ENCODE measurements at regions not wholly inside any gene's neighbourhood (a gene's known extent, or its start where the extent isn't known, plus 50 kb on each side); places are given as distances from the start of the nearest gene placed in this dataset.

GRCh38 chr15:97199393-97200051 is 761.0 kb upstream of the ARRDC4 start:
- DNase-seq = no peak

DNA sequence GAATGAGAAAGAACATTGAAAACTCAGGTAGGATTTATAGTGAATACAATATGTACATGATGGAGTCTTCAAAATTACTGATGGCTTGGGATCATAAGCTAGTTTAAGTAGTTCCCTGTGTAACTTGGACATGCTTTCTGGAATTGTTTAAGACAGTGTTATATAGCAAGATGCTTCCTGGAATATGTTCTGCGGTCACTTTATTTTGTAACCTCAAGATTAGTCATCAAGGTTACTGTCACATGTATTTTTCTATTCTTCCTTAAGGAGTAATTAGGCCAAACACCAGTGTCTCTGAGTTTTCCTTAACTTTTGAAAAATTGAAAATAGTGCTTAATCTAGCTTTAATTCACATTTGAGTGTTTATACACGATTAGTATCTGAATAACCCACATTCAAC is 760.3 kb upstream of the ARRDC4 start:
- DNase-seq = no peak

DNA sequence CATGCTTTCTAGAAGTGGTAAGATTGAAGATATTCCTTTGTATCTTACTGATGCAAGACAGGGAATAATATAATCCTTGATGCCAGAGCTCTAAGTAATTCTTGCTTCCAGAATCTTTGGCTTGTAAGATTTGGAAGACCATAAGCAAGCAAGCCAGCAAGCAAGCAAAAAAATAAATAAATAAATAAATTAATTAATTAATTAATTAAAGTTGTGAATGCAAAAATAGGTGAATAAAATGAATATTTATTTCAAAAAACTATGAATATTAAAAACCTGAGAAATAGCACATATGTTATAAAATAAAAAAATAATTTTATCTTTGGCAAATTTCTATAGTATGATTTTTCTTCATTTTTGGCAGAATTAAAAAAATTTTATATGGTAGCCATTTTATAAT is 750.2 kb upstream of the ARRDC4 start:
- DNase-seq = no peak

- DNase-seq = no peak
Measured at GRCh38 chr15:97215629-97216028, 744.9 kb upstream of the ARRDC4 start.

- no peak for DNase-seq
Measured at GRCh38 chr15:97224191-97224641, 736.3 kb upstream of the ARRDC4 start.

GRCh38 chr15:97234851-97235610 is 725.5 kb upstream of the ARRDC4 start:
- peak; percentile 58 for DNase-seq

DNA sequence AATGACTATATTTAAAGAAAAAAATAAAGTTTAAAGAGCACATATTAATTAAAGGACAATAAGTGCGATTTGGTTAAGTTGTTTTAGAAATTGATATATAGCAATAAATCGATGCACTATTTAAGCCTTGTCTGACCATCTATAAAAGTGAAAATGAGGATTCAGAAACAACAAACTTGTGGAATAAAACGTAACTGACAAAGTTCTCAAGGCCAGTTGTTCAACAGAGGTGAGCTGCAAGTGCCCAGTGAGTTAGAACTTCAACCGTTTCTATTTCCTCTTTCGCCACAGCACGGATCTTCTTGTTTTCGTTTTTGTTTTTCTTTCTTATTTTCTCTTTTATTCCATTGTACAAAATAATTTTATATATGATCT is 724.9 kb upstream of the ARRDC4 start:
- DNase-seq = no peak

DNA sequence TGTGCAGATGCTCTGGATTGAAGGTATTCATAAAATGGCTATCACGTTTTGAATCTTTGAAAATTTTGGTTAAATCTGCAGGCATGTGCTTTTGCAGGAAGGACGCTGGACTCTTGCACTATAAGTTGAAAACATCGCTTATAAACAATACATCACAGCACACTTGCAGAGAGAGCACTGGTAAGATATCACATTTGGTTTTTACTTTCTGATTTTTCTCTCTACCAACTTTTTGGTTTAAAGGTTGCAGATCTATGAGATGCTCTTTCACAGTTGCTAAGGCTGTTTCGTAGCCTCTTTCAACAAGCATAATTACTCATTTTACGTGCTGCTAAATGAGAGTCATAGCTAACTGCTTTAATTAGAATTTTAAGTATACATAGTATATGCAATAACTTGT is 724.4 kb upstream of the ARRDC4 start:
- no peak for DNase-seq

GRCh38 chr15:97237160-97237559 is 723.3 kb upstream of the ARRDC4 start:
- no peak for DNase-seq

DNA sequence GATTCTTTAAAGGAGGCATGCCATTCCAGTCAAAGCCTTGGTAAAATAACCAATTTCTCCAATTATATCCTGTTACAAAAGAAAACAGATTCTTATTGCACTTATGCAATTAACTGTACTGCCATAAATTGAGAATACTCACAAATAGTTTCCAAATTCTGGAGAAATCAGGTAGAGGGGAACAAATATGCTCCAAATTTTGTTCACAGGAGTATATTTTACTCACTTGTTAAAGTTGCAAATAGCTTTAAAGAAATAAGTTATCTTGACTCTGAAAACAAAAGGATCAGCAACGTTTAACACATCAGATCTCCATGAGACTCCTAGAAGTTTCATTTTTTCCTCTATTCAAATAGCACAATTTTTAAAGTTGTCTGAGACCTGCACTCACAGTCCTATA is 712.1 kb upstream of the ARRDC4 start:
- DNase-seq = no peak

DNA sequence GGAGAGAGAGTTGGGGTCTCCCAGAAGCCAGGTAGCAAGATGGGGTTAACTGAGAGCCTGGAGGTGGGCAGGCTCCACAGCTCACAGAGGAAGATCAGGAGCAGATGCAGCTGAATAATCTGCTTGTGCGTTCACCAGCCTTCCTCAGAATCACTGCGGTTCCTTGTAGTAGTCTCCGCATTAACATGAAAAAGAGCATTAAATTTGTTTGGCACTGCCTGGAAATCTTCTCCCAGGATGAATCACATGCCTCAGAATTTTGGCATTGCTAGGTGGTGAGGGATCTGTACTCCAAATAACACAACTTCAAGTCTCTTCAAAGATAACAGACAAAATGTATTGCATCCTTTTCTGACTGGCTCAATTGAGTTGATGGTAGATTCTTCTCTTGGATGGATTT is 700.6 kb upstream of the ARRDC4 start:
- no peak for DNase-seq

- DNase-seq = no peak
Measured at GRCh38 chr15:97301166-97301565, 659.3 kb upstream of the ARRDC4 start.

GRCh38 chr15:97316362-97316761 is 644.1 kb upstream of the ARRDC4 start:
- DNase-seq = no peak

DNA sequence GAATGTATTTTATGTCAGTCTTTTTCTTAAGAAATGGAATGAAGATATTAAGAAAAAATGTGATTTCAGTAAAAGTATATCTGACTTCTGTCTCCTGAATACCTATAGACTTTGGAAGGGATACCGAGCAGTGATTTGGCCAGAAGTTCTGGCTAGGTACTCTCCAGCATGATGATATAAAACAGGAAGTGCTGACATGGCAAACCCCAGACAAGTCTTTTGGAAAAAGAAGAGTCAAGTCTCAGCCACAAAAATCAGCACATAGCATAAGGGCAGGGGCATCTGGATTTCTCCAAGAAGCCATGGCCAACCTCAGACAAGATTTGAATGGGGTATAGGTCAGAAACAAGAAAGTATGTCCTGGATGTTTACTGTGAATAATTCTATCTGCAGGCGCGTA is 643.3 kb upstream of the ARRDC4 start:
- no peak for DNase-seq

DNA sequence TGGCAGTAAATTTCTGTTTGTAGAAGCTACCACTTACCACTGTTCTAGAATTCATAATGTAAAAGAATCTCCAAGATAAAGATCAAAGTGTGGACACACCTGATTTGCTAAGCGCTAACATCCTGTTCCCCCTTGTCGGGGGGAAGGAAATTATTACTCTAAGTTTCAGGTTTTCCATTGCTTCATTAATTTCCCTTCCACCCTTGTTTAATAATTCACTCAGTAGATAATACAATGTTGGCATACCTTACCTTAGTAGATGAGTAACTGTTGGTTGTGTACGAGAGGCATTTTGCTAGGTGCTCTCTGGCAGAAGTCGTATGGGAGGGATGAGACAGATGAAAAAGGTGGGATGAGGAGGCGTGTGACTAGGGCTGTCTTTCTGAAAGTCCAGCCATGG is 641.2 kb upstream of the ARRDC4 start:
- DNase-seq = no peak

DNA sequence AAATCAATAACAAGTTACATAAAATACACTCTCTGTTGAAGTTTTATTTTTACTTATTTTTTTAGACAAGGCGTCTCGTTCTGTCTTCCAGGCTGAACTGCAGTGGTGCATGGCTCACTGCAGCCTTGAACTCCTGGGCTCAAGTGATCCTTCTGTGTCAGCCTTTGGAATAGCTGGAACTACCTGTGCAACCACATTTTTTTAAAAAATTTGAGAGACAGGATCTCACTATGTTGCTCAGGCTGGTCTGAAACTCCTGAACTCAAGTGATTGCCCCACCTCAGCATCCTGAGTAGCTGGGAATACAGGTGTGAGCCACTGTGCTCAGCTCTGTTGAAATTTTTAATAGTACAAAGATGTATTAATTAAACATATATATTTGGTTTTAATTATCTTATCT is 614.3 kb upstream of the ARRDC4 start:
- DNase-seq = no peak

- no peak for DNase-seq
Measured at GRCh38 chr15:97350813-97351212, 609.7 kb upstream of the ARRDC4 start.

- DNase-seq = no peak
Measured at GRCh38 chr15:97383516-97383915, 577.0 kb upstream of the ARRDC4 start.

- DNase-seq = no peak
Measured at GRCh38 chr15:97386940-97387339, 573.6 kb upstream of the ARRDC4 start.

DNA sequence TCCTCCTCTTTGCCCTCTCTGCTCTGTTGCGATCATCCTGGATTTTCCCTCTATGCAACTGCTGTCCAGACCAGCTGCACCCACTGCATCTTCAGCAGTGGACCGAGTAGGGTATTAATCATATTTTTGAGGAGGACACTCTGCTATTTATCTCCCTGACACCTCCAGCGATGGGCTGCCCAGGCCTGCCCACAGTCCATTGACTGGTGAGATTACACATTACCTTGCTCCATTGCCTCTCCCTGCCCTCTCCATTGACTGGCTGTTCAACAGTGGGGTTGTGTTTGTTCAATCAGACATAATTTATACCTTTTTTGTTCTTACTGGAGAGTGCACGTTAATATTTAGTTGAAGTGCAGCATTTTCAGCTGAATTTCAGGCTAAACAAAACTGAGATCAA is 559.3 kb upstream of the ARRDC4 start:
- no peak for DNase-seq

GRCh38 chr15:97401970-97402369 is 558.5 kb upstream of the ARRDC4 start:
- no peak for DNase-seq

- DNase-seq = no peak
Measured at GRCh38 chr15:97406841-97407240, 553.7 kb upstream of the ARRDC4 start.

DNA sequence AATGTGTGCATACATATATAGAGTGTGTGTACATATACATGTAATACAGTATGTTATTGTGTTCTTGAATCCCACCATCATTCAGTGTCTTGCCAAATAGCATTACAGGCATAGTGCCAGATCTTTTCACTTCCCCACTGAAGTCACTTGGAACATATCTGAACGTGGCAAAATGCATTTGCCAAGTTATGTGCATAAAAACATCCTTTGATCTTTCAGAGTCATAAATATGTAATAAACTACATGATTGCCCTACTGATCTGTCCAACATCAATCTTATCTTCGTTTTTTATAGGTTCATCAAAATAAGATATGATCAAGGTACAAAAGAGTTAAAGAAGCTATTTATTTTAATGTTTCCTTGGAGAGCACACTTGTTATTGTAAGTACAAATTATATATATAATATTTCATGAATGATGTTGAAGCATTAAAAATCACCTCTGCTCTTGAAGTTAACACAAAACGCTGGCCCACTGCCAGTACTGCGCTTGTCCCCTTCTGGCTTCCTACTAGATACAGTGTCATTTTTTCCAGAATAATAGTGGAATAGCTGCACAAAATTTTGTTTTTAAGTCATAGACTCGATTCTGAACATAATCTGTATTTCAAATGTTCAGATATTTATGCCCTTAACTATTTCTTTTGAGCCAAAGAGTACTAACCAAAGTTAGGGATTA is 549.5 kb upstream of the ARRDC4 start:
- DNase-seq = no peak

DNA sequence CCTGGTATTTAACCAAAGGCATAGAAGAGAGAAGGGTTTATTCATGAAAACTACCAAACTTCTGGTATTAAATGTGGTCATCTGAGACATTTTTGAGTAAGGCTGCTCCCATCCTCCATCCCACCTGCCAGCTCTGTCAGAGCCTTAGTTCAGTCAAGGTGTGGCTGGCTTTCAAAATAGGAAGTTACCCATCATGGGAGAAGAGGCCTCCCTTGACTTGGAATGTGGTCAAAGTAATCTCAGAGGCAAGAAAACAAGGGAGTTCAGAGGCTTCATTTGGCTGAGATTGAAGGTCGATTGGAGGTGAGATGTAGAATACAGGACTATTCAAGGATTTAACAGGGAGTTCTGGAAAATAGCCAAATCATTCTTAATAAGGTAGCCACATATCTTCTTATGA is 540.4 kb upstream of the ARRDC4 start:
- DNase-seq = no peak
